Thyroid gland (tissue), 4 donors: ENCODE measurements at regions not wholly inside any gene's neighbourhood (a gene's known extent, or its start where the extent isn't known, plus 50 kb on each side); places are given as distances from the start of the nearest gene placed in this dataset.

Experiments used
- POLR2A ChIP-seq, 2 donors: fragments of 450-650 bp; IDR thresholded peaks; one replicate each; pipeline ENCODE4 v1.6.1; 2017; ENCODE audit warnings: antibody characterized with exemption in 2 of 2, mild to moderate bottlenecking in 2 of 2, moderate library complexity in 1 of 2
- TF ChIP-seq, protein P1 (sequence below), 6 experiments: fragments of 200-600 bp in 3 of 6; fragments of 450-650 bp in 3 of 6; sonication (generic) in 3 of 6; IDR thresholded peaks; one replicate each; pipeline ENCODE4 v1.5.1; 2016 to 2019; ENCODE audit warnings: antibody characterized with exemption in 6 of 6, mild to moderate bottlenecking in 2 of 6, inconsistent platforms in 1 of 6, moderate library complexity in 1 of 6

DNA sequence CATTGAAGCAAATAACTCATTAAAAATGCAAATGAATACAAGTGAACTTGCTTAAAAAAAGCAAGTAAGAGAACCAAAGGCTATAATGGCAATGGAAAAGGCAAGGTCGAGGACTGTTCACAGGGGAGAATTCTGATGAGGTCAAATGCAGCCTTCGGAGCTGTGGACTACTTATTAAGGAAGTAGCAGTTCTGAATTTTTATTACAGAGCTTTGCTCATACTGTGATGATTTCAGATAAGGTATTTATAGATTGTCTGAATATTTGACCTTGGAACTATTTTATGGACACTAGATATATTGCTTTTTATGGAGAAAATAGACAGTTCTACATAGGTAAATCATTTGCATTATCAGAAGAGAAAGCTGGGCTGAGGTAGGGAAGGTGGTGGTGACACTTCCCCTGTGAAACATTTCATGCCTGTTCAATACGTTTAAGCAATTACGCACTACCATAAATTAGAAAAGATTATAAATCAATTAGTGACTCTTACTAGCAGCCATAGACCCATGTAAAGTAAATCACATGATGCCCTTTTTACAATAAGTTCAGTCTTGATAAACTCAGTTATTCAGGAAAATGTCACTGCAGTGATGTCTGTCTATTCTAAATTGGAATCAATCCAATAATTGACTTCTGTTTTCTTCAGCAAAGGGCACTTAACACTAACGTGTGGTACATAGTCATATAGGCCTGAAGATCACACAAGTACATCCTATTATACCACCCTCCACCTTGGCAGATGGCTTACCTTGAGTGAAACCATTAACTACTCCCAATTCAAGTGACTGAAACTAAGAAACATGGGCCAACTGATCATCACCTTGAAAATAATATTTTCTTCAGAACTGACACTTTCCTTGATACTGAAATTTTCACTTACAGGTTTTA lies 260.0 kb downstream of the KLF12 start:
- TF ChIP-seq, protein P1, sequence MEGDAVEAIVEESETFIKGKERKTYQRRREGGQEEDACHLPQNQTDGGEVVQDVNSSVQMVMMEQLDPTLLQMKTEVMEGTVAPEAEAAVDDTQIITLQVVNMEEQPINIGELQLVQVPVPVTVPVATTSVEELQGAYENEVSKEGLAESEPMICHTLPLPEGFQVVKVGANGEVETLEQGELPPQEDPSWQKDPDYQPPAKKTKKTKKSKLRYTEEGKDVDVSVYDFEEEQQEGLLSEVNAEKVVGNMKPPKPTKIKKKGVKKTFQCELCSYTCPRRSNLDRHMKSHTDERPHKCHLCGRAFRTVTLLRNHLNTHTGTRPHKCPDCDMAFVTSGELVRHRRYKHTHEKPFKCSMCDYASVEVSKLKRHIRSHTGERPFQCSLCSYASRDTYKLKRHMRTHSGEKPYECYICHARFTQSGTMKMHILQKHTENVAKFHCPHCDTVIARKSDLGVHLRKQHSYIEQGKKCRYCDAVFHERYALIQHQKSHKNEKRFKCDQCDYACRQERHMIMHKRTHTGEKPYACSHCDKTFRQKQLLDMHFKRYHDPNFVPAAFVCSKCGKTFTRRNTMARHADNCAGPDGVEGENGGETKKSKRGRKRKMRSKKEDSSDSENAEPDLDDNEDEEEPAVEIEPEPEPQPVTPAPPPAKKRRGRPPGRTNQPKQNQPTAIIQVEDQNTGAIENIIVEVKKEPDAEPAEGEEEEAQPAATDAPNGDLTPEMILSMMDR (IDR thresholded peaks at IDR 0.05) = no peak
- no peak for TF ChIP-seq POLR2A (IDR thresholded peaks at IDR 0.05)
